Caco-2 (cell line): ENCODE measurements at regions not wholly inside any gene's neighbourhood (a gene's known extent, or its start where the extent isn't known, plus 50 kb on each side); places are given as distances from the start of the nearest gene placed in this dataset.

Experiments
- BruUV-seq: library from RNA; stranded (reverse); fragments of 400-500 nt; replicated peaks from 2 replicates; lab custom pipeline; 2021; lab: Mats Ljungman, UMichigan
- CTCF ChIA-PET: fragments of 300-600 bp; sonication (Branson Sonifier 250); formaldehyde crosslinking; loops from one replicate; lab custom pipeline; 2022; ENCODE audit warnings: antibody characterized with exemption; lab: Charles Lee
- POLR2A ChIA-PET: fragments of 300-600 bp; sonication (Branson Sonifier 250); formaldehyde crosslinking; loops from one replicate; lab custom pipeline; 2022; ENCODE audit warnings: antibody characterized with exemption; lab: Charles Lee
- DNase-seq, 2 experiments: peaks; one replicate each; pipeline versions ENCODE4 v3.0.0 to v3.0.0-alpha.2; 2020 to 2022
- H3K27me3 ChIP-seq: replicated peaks from 2 replicates; pipeline ENCODE4 v1.6.0; 2011; ENCODE audit warnings: low read length; ENCODE audit not compliant: control insufficient read depth, insufficient read depth
- H3K36me3 ChIP-seq: 2 replicates; pipeline ENCODE4 v1.5.1; 2011; ENCODE audit warnings: low read length; ENCODE audit not compliant: control insufficient read depth, insufficient read depth
- H3K4me1 ChIP-seq: fragments of 250-450 bp; sonication (Bioruptor Pico); 2 replicates; pipeline ENCODE4 v1.5.1; 2020; ENCODE audit warnings: mild to moderate bottlenecking
- H3K4me3 ChIP-seq: 2 replicates; pipeline ENCODE4 v1.5.1; 2011; ENCODE audit warnings: low read depth, mild to moderate bottlenecking, control low read depth, low read length
- H3K9me3 ChIP-seq: fragments of 250-450 bp; sonication (Bioruptor Pico); 2 replicates; pipeline ENCODE4 v1.5.1; 2020; ENCODE audit warnings: mild to moderate bottlenecking, moderate library complexity
- H3K27ac Mint-ChIP-seq: one replicate; pipeline ENCODE4 v1.8.0; 2022; ENCODE audit warnings: mixed read lengths; ENCODE audit not compliant: unreplicated experiment
- H3K27me3 Mint-ChIP-seq: one replicate; pipeline ENCODE4 v1.8.0; 2022; ENCODE audit warnings: mixed read lengths; ENCODE audit not compliant: insufficient read depth, unreplicated experiment
- H3K36me3 Mint-ChIP-seq: one replicate; pipeline ENCODE4 v1.8.0; 2022; ENCODE audit warnings: mild to moderate bottlenecking, mixed read lengths; ENCODE audit not compliant: insufficient read depth, unreplicated experiment
- H3K4me1 Mint-ChIP-seq: one replicate; pipeline ENCODE4 v1.8.0; 2022; ENCODE audit warnings: low read depth, mixed read lengths; ENCODE audit not compliant: unreplicated experiment
- H3K4me3 Mint-ChIP-seq: one replicate; pipeline ENCODE4 v1.8.0; 2022; ENCODE audit warnings: mild to moderate bottlenecking, moderate library complexity, mixed read lengths; ENCODE audit not compliant: unreplicated experiment
- H3K9me3 Mint-ChIP-seq: one replicate; pipeline ENCODE4 v1.8.0; 2022; ENCODE audit warnings: mixed read lengths; ENCODE audit not compliant: unreplicated experiment
- CTCF ChIP-seq, 2 experiments: fragments of 200-600 bp in 1 of 2; IDR thresholded peaks; 1 replicate in 1 of 2; 2 replicates in 1 of 2; pipeline versions ENCODE4 v1.5.1 to v1.8.0; 2011 to 2022; ENCODE audit warnings: antibody characterized with exemption in 1 of 2, control low read depth in 1 of 2, inconsistent platforms in 1 of 2, low read depth in 1 of 2, low read length in 1 of 2, mild to moderate bottlenecking in 1 of 2, moderate library complexity in 1 of 2; ENCODE audit not compliant: insufficient read depth in 1 of 2, severe bottlenecking in 1 of 2, unreplicated experiment in 1 of 2
- intact Hi-C: fragments of 100-400 bp; cut with micrococcal nuclease; formaldehyde crosslinking; loops from one replicate; pipeline ENCODE4 v1.10.0; 2022; ENCODE audit not compliant: unreplicated experiment

GRCh38 chr1:83747853-83748482, 251.0 kb downstream of the TTLL7 start:
- no peaks in the 10 kb centered on the region for H3K4me1 Mint-ChIP-seq

GRCh38 chr1:83746234-83746633, 252.7 kb downstream of the TTLL7 start:
- BruUV-seq, result no TSS peak
- Histone ChIP-seq H3K27me3 (no peaks in the 10 kb centered on the region), H3K36me3 (no peaks in the 10 kb centered on the region), H3K4me3 (no peak overlapping the region), H3K9me3 (no peaks in the 10 kb centered on the region), H3K4me1 (peaks cover 5% of the 10 kb centered on the region; the same call in 1 of the 2 replicates)
- H3K27ac Mint-ChIP-seq, result no peak overlapping the region
- H3K4me3 Mint-ChIP-seq, result no peak overlapping the region
- H3K36me3 Mint-ChIP-seq, result no peaks in the 10 kb centered on the region
- no peak for DNase-seq
- no peak for TF ChIP-seq CTCF (IDR thresholded peaks at IDR 0.05; ENCODE audit: insufficient read depth in 1 of 2, low read depth in 1 of 2, low read length in 1 of 2, severe bottlenecking in 1 of 2, unreplicated experiment in 1 of 2)
- intact Hi-C loops, result no loop called here
- H3K9me3 Mint-ChIP-seq, result no peaks in the 10 kb centered on the region
- peaks cover 12% of the 10 kb centered on the region for H3K4me1 Mint-ChIP-seq
- ChIA-PET POLR2A (no interaction called here), CTCF (no interaction called here)
- H3K27me3 Mint-ChIP-seq, result no peaks in the 10 kb centered on the region

More at GRCh38 chr1:83747853-83748482, 251.0 kb downstream of the TTLL7 start:
- Mint-ChIP-seq H3K27me3 (no peaks in the 10 kb centered on the region), H3K27ac (no peak overlapping the region), H3K36me3 (no peaks in the 10 kb centered on the region), H3K9me3 (no peaks in the 10 kb centered on the region), H3K4me3 (no peak overlapping the region)
- ChIA-PET CTCF (no interaction called here), POLR2A (no interaction called here)
- no TSS peak for BruUV-seq
- no peak for DNase-seq
- Histone ChIP-seq H3K4me3 (no peak overlapping the region), H3K4me1 (no peaks in the 10 kb centered on the region), H3K9me3 (no peaks in the 10 kb centered on the region), H3K36me3 (no peaks in the 10 kb centered on the region), H3K27me3 (no peaks in the 10 kb centered on the region)
- intact Hi-C loops, result no loop called here
- no peak for TF ChIP-seq CTCF (IDR thresholded peaks at IDR 0.05; ENCODE audit: insufficient read depth in 1 of 2, low read depth in 1 of 2, low read length in 1 of 2, severe bottlenecking in 1 of 2, unreplicated experiment in 1 of 2)

GRCh38 chr1:83742446-83742845, 256.5 kb downstream of the TTLL7 start:
- CTCF ChIA-PET, result no interaction called here
- no peak for TF ChIP-seq CTCF (IDR thresholded peaks at IDR 0.05; ENCODE audit: insufficient read depth in 1 of 2, low read depth in 1 of 2, low read length in 1 of 2, severe bottlenecking in 1 of 2, unreplicated experiment in 1 of 2)
- no peaks in the 10 kb centered on the region for H3K27me3 ChIP-seq
- no peak for DNase-seq
- peaks cover 11% of the 10 kb centered on the region for H3K9me3 Mint-ChIP-seq
- no peaks in the 10 kb centered on the region for H3K9me3 ChIP-seq
- no peaks in the 10 kb centered on the region for H3K36me3 ChIP-seq
- H3K4me1 Mint-ChIP-seq, result peaks cover 16% of the 10 kb centered on the region
- peaks cover 5% of the 10 kb centered on the region; the same call in 1 of the 2 replicates for H3K4me1 ChIP-seq
- intact Hi-C loops, result no loop called here
- no peaks in the 10 kb centered on the region for H3K36me3 Mint-ChIP-seq
- H3K4me3 Mint-ChIP-seq, result no peak overlapping the region
- BruUV-seq, result no TSS peak
- POLR2A ChIA-PET, result no interaction called here
- no peak overlapping the region for H3K27ac Mint-ChIP-seq
- no peaks in the 10 kb centered on the region for H3K27me3 Mint-ChIP-seq
- no peak overlapping the region for H3K4me3 ChIP-seq
